ENCODE measurements at regions not wholly inside any gene's neighbourhood (a gene's known extent, or its start where the extent isn't known, plus 50 kb on each side); places are given as distances from the start of the nearest gene placed in this dataset.

GRCh38 chr1:219042769-219043168, 130.9 kb upstream of the LYPLAL1 start:
- Histone ChIP-seq H3K27ac (no peak overlapping the region), H3K4me3 (ENCODE audit: low read depth, low read length) (no peak overlapping the region), H3K27me3 (ENCODE audit: insufficient read depth, low read depth, severe bottlenecking) (no peaks in the 10 kb centered on the region), H3K36me3 (no peaks in the 10 kb centered on the region), H3K9me3 (ENCODE audit: severe bottlenecking) (peaks cover 6% of the 10 kb centered on the region)
- TF ChIP-seq CTCF (IDR thresholded peaks at IDR 0.05; ENCODE audit: low read depth, low read length), result no peak
- DNase-seq, result no peak

GRCh38 chr1:219045246-219045645, 128.4 kb upstream of the LYPLAL1 start:
- peaks cover 6% of the 10 kb centered on the region for H3K9me3 ChIP-seq (ENCODE audit: severe bottlenecking)
- TF ChIP-seq CTCF (IDR thresholded peaks at IDR 0.05; ENCODE audit: low read depth, low read length), result no peak
- no peak for DNase-seq

GRCh38 chr1:219049501-219049900, 124.2 kb upstream of the LYPLAL1 start:
- H3K36me3 ChIP-seq, result no peaks in the 10 kb centered on the region
- H3K4me3 ChIP-seq (ENCODE audit: low read depth, low read length), result no peak overlapping the region
- no peak for TF ChIP-seq CTCF (IDR thresholded peaks at IDR 0.05; ENCODE audit: low read depth, low read length)
- H3K9me3 ChIP-seq (ENCODE audit: severe bottlenecking), result no peaks in the 10 kb centered on the region
- no peak for DNase-seq
- H3K27me3 ChIP-seq (ENCODE audit: insufficient read depth, low read depth, severe bottlenecking), result no peaks in the 10 kb centered on the region
- no peak overlapping the region for H3K27ac ChIP-seq

More at GRCh38 chr1:219045246-219045645, 128.4 kb upstream of the LYPLAL1 start:
- Histone ChIP-seq H3K27ac (no peak overlapping the region), H3K36me3 (no peaks in the 10 kb centered on the region), H3K27me3 (ENCODE audit: insufficient read depth, low read depth, severe bottlenecking) (no peaks in the 10 kb centered on the region), H3K4me3 (ENCODE audit: low read depth, low read length) (no peak overlapping the region)

GRCh38 chr1:219050086-219050821, 123.4 kb upstream of the LYPLAL1 start:
- TF ChIP-seq CTCF (IDR thresholded peaks at IDR 0.05; ENCODE audit: low read depth, low read length), result no peak
- DNase-seq, result no peak
- H3K27ac ChIP-seq, result no peak overlapping the region
- H3K27me3 ChIP-seq (ENCODE audit: insufficient read depth, low read depth, severe bottlenecking), result no peaks in the 10 kb centered on the region
- H3K4me3 ChIP-seq (ENCODE audit: low read depth, low read length), result no peak overlapping the region
- H3K9me3 ChIP-seq (ENCODE audit: severe bottlenecking), result no peaks in the 10 kb centered on the region
- H3K36me3 ChIP-seq, result no peaks in the 10 kb centered on the region

- TF ChIP-seq CTCF (IDR thresholded peaks at IDR 0.05; ENCODE audit: low read depth, low read length), result no peak
- Histone ChIP-seq H3K36me3 (no peaks in the 10 kb centered on the region), H3K27ac (no peak overlapping the region), H3K4me3 (ENCODE audit: low read depth, low read length) (no peak overlapping the region), H3K27me3 (ENCODE audit: insufficient read depth, low read depth, severe bottlenecking) (no peaks in the 10 kb centered on the region), H3K9me3 (ENCODE audit: severe bottlenecking) (no peaks in the 10 kb centered on the region)
- DNase-seq, result no peak
These were observed 122.9 kb upstream of the LYPLAL1 start for GRCh38 chr1:219050822-219051125.

GRCh38 chr1:219051547-219051946, 122.1 kb upstream of the LYPLAL1 start:
- H3K27ac ChIP-seq, result no peak overlapping the region
- no peaks in the 10 kb centered on the region for H3K9me3 ChIP-seq (ENCODE audit: severe bottlenecking)
- TF ChIP-seq CTCF (IDR thresholded peaks at IDR 0.05; ENCODE audit: low read depth, low read length), result no peak
- no peaks in the 10 kb centered on the region for H3K27me3 ChIP-seq (ENCODE audit: insufficient read depth, low read depth, severe bottlenecking)
- H3K36me3 ChIP-seq, result no peaks in the 10 kb centered on the region
- DNase-seq, result no peak
- no peak overlapping the region for H3K4me3 ChIP-seq (ENCODE audit: low read depth, low read length)
